ENCODE measurements at regions not wholly inside any gene's neighbourhood (a gene's known extent, or its start where the extent isn't known, plus 50 kb on each side); places are given as distances from the start of the nearest gene placed in this dataset.
"Not testable (repeated sequence)": the region's sequence is repeated elsewhere in the genome, so short reads cannot be mapped to it uniquely, and the experiment has no call there.

- H3K36me3 Mint-ChIP-seq (ENCODE audit: low read depth); DNase-seq; H3K4me3 Mint-ChIP-seq; H3K4me1 Mint-ChIP-seq; H3K27ac Mint-ChIP-seq; ATAC-seq; H3K27me3 Mint-ChIP-seq: not testable (repeated sequence)
- peaks cover 30% of the 10 kb centered on the region for H3K9me3 Mint-ChIP-seq
Measured at GRCh38 chr22:11561744-11562143, 3966.2 kb upstream of the OR11H1 start.

- not testable (repeated sequence) for H3K27me3 Mint-ChIP-seq; H3K27ac Mint-ChIP-seq; H3K4me1 Mint-ChIP-seq; ATAC-seq; DNase-seq; H3K4me3 Mint-ChIP-seq; H3K36me3 Mint-ChIP-seq (ENCODE audit: low read depth)
- peaks cover 44% of the 10 kb centered on the region for H3K9me3 Mint-ChIP-seq
Measured at GRCh38 chr22:11568837-11569563, 3959.0 kb upstream of the OR11H1 start.

GRCh38 chr22:11569564-11569940 lies 3958.4 kb upstream of the OR11H1 start:
- H3K27me3 Mint-ChIP-seq; ATAC-seq; H3K4me1 Mint-ChIP-seq; DNase-seq; H3K36me3 Mint-ChIP-seq (ENCODE audit: low read depth); H3K27ac Mint-ChIP-seq; H3K4me3 Mint-ChIP-seq: not testable (repeated sequence)
- H3K9me3 Mint-ChIP-seq: peaks cover 48% of the 10 kb centered on the region

GRCh38 chr22:11573154-11573553 lies 3954.8 kb upstream of the OR11H1 start:
- H3K27me3 Mint-ChIP-seq; H3K36me3 Mint-ChIP-seq (ENCODE audit: low read depth); H3K4me3 Mint-ChIP-seq; ATAC-seq; H3K27ac Mint-ChIP-seq; H3K4me1 Mint-ChIP-seq; DNase-seq: not testable (repeated sequence)
- H3K9me3 Mint-ChIP-seq: peaks cover 47% of the 10 kb centered on the region

GRCh38 chr22:11574231-11574630 lies 3953.8 kb upstream of the OR11H1 start:
- DNase-seq; ATAC-seq; H3K27ac Mint-ChIP-seq; H3K36me3 Mint-ChIP-seq (ENCODE audit: low read depth); H3K27me3 Mint-ChIP-seq; H3K4me3 Mint-ChIP-seq; H3K4me1 Mint-ChIP-seq: not testable (repeated sequence)
- peaks cover 48% of the 10 kb centered on the region for H3K9me3 Mint-ChIP-seq

GRCh38 chr22:11574659-11575058 lies 3953.3 kb upstream of the OR11H1 start:
- not testable (repeated sequence) for DNase-seq; ATAC-seq; H3K27me3 Mint-ChIP-seq; H3K27ac Mint-ChIP-seq; H3K4me3 Mint-ChIP-seq; H3K4me1 Mint-ChIP-seq; H3K36me3 Mint-ChIP-seq (ENCODE audit: low read depth)
- peaks cover 52% of the 10 kb centered on the region for H3K9me3 Mint-ChIP-seq

- H3K4me3 Mint-ChIP-seq; H3K27me3 Mint-ChIP-seq; H3K4me1 Mint-ChIP-seq; DNase-seq; ATAC-seq; H3K27ac Mint-ChIP-seq; H3K36me3 Mint-ChIP-seq (ENCODE audit: low read depth): not testable (repeated sequence)
- H3K9me3 Mint-ChIP-seq: peaks cover 53% of the 10 kb centered on the region
Measured at GRCh38 chr22:11576740-11577139, 3951.3 kb upstream of the OR11H1 start.

- not testable (repeated sequence) for DNase-seq; H3K4me3 Mint-ChIP-seq; H3K27me3 Mint-ChIP-seq; H3K27ac Mint-ChIP-seq; H3K36me3 Mint-ChIP-seq (ENCODE audit: low read depth); ATAC-seq; H3K4me1 Mint-ChIP-seq
- H3K9me3 Mint-ChIP-seq: peaks cover 48% of the 10 kb centered on the region
Measured at GRCh38 chr22:11578115-11578514, 3949.9 kb upstream of the OR11H1 start.

- H3K9me3 Mint-ChIP-seq: peaks cover 53% of the 10 kb centered on the region
- H3K4me3 Mint-ChIP-seq; H3K27ac Mint-ChIP-seq; H3K27me3 Mint-ChIP-seq; ATAC-seq; DNase-seq; H3K4me1 Mint-ChIP-seq; H3K36me3 Mint-ChIP-seq (ENCODE audit: low read depth): not testable (repeated sequence)
Measured at GRCh38 chr22:11578551-11578950, 3949.4 kb upstream of the OR11H1 start.

- not testable (repeated sequence) for DNase-seq; H3K27me3 Mint-ChIP-seq; H3K36me3 Mint-ChIP-seq (ENCODE audit: low read depth); H3K4me3 Mint-ChIP-seq; ATAC-seq; H3K27ac Mint-ChIP-seq; H3K4me1 Mint-ChIP-seq
- H3K9me3 Mint-ChIP-seq: peaks cover 53% of the 10 kb centered on the region
Measured at GRCh38 chr22:11582048-11582447, 3945.9 kb upstream of the OR11H1 start.

- not testable (repeated sequence) for H3K36me3 Mint-ChIP-seq (ENCODE audit: low read depth); H3K4me3 Mint-ChIP-seq; ATAC-seq; H3K27me3 Mint-ChIP-seq; H3K27ac Mint-ChIP-seq; H3K4me1 Mint-ChIP-seq; DNase-seq
- peaks cover 42% of the 10 kb centered on the region for H3K9me3 Mint-ChIP-seq
Measured at GRCh38 chr22:11584231-11584630, 3943.8 kb upstream of the OR11H1 start.

- not testable (repeated sequence) for H3K4me3 Mint-ChIP-seq; H3K36me3 Mint-ChIP-seq (ENCODE audit: low read depth); H3K4me1 Mint-ChIP-seq; DNase-seq; H3K27ac Mint-ChIP-seq; ATAC-seq; H3K27me3 Mint-ChIP-seq
- H3K9me3 Mint-ChIP-seq: peaks cover 37% of the 10 kb centered on the region
Measured at GRCh38 chr22:11594552-11594951, 3933.4 kb upstream of the OR11H1 start.

GRCh38 chr22:11597666-11598358 lies 3930.2 kb upstream of the OR11H1 start:
- H3K27me3 Mint-ChIP-seq; H3K27ac Mint-ChIP-seq; DNase-seq; H3K36me3 Mint-ChIP-seq (ENCODE audit: low read depth); H3K4me3 Mint-ChIP-seq; ATAC-seq; H3K4me1 Mint-ChIP-seq: not testable (repeated sequence)
- H3K9me3 Mint-ChIP-seq: peaks cover 18% of the 10 kb centered on the region

- DNase-seq (no peak), ATAC-seq (no peak)
- Mint-ChIP-seq H3K4me1 (no peaks in the 10 kb centered on the region), H3K27ac (no peak overlapping the region), H3K9me3 (peaks cover 13% of the 10 kb centered on the region), H3K36me3 (ENCODE audit: low read depth) (peaks cover 2% of the 10 kb centered on the region), H3K27me3 (no peaks in the 10 kb centered on the region), H3K4me3 (no peak overlapping the region)
Measured at GRCh38 chr22:11598492-11599440, 3929.2 kb upstream of the OR11H1 start.
